ENCODE measurements at regions not wholly inside any gene's neighbourhood (a gene's known extent, or its start where the extent isn't known, plus 50 kb on each side); places are given as distances from the start of the nearest gene placed in this dataset.
A peak's percentile ranks its signal among the peaks of the same experiment; 100 is the strongest.

- peak; percentile 94 for DNase-seq (ENCODE audit: low read depth)
- H3K4me3 ChIP-seq (ENCODE audit: low read length), result no peak overlapping the region
- no peak for TF ChIP-seq CTCF (conservative IDR thresholded peaks at IDR 0.05; ENCODE audit: low read length)
Observed at GRCh38 chr1:198443365-198444233, 96.9 kb downstream of the ATP6V1G3 start.

GRCh38 chr1:198440842-198441241 is 99.6 kb downstream of the ATP6V1G3 start:
- no peak for DNase-seq (ENCODE audit: low read depth)
- H3K4me3 ChIP-seq (ENCODE audit: low read length), result no peak overlapping the region
- no peak for TF ChIP-seq CTCF (conservative IDR thresholded peaks at IDR 0.05; ENCODE audit: low read length)

GRCh38 chr1:198437332-198437731 is 103.1 kb downstream of the ATP6V1G3 start:
- peak; percentile 31 for DNase-seq (ENCODE audit: low read depth)
- TF ChIP-seq CTCF (conservative IDR thresholded peaks at IDR 0.05; ENCODE audit: low read length), result no peak
- no peak overlapping the region for H3K4me3 ChIP-seq (ENCODE audit: low read length)

GRCh38 chr1:198436276-198436675 is 104.2 kb downstream of the ATP6V1G3 start:
- DNase-seq (ENCODE audit: low read depth), result no peak
- H3K4me3 ChIP-seq (ENCODE audit: low read length), result no peak overlapping the region
- no peak for TF ChIP-seq CTCF (conservative IDR thresholded peaks at IDR 0.05; ENCODE audit: low read length)

GRCh38 chr1:198435056-198435455 is 105.4 kb downstream of the ATP6V1G3 start:
- no peak overlapping the region for H3K4me3 ChIP-seq (ENCODE audit: low read length)
- TF ChIP-seq CTCF (conservative IDR thresholded peaks at IDR 0.05; ENCODE audit: low read length), result no peak
- DNase-seq (ENCODE audit: low read depth), result no peak

- DNase-seq (ENCODE audit: low read depth), result peak; percentile 30
- TF ChIP-seq CTCF (conservative IDR thresholded peaks at IDR 0.05; ENCODE audit: low read length), result no peak
- no peak overlapping the region for H3K4me3 ChIP-seq (ENCODE audit: low read length)
Observed at GRCh38 chr1:198424441-198424840, 116.0 kb downstream of the ATP6V1G3 start.

- DNase-seq (ENCODE audit: low read depth), result no peak
- no peak overlapping the region for H3K4me3 ChIP-seq (ENCODE audit: low read length)
- no peak for TF ChIP-seq CTCF (conservative IDR thresholded peaks at IDR 0.05; ENCODE audit: low read length)
Observed at GRCh38 chr1:198423673-198424072, 116.8 kb downstream of the ATP6V1G3 start.

Measured in AG10803 (cell line).